ENCODE measurements at regions not wholly inside any gene's neighbourhood (a gene's known extent, or its start where the extent isn't known, plus 50 kb on each side); places are given as distances from the start of the nearest gene placed in this dataset.

GRCh38 chr11:35073691-35074419 is 65.1 kb upstream of the CD44 start:
- WGBS, 2 donors: 74 to 82% methylated on average over 2 of the region's 2 CpGs
- H3K4me3 ChIP-seq (ENCODE audit: low read depth, poor library complexity, severe bottlenecking): no peak overlapping the region
- no peak for DNase-seq (ENCODE audit: low spot score in 2 of 2)
- intact Hi-C loops (cut with DNase I; ENCODE audit: low total_unique reads): no loop called here
- no peak for TF ChIP-seq POLR2A (IDR thresholded peaks at IDR 0.05)
- TF ChIP-seq, protein P1, sequence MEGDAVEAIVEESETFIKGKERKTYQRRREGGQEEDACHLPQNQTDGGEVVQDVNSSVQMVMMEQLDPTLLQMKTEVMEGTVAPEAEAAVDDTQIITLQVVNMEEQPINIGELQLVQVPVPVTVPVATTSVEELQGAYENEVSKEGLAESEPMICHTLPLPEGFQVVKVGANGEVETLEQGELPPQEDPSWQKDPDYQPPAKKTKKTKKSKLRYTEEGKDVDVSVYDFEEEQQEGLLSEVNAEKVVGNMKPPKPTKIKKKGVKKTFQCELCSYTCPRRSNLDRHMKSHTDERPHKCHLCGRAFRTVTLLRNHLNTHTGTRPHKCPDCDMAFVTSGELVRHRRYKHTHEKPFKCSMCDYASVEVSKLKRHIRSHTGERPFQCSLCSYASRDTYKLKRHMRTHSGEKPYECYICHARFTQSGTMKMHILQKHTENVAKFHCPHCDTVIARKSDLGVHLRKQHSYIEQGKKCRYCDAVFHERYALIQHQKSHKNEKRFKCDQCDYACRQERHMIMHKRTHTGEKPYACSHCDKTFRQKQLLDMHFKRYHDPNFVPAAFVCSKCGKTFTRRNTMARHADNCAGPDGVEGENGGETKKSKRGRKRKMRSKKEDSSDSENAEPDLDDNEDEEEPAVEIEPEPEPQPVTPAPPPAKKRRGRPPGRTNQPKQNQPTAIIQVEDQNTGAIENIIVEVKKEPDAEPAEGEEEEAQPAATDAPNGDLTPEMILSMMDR (IDR thresholded peaks at IDR 0.05): no peak

DNA sequence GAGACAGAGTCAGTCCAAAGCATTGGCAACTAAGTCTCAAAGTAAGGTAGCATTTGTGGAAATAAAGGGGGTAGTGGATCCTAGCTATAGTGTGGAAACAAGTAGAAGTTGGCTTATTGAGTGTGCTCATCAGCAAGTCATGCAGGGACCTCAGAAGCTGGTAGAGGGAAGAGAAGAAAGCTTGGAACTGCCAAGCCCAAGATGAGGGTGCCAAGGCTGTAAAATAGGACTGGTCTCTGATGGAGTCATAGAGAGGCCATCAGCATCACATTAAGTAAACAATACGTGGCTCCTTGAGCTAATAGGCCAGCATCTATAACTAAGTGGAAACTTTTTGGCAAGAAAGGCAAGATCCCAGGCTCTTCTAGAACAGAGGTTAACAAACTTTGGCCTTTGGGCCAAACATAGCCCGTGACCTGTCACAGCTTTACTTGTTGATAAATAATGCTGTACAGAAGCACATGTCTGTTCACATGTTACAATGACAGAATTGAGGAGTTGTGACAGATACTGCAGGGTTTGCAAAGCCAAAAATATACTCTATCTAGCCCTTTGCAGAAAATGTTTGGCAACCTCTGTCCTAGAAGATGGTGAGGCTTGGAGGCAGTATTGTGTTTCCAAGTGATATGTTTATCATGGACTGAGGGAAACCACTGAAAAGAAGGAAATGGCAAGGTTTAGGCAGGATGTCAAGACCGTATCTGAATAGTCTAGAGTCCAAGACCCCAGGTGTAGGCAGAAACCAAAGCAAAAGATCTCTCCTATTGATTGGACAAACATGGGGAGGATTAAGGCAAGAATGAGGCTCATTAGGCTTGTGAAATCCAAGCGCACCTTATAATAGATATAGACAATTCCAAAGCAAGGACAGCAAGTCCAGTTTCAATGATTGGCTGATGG is 62.5 kb upstream of the CD44 start:
- WGBS, 2 donors: 68 to 75% methylated on average over 4 of the region's 4 CpGs
- no peak for DNase-seq (ENCODE audit: low spot score in 2 of 2)
- no peak for TF ChIP-seq POLR2A (IDR thresholded peaks at IDR 0.05)
- TF ChIP-seq, protein P1 (IDR thresholded peaks at IDR 0.05): no peak
- H3K4me3 ChIP-seq (ENCODE audit: low read depth, poor library complexity, severe bottlenecking): no peak overlapping the region
- intact Hi-C loops (cut with DNase I; ENCODE audit: low total_unique reads): no loop called here

GRCh38 chr11:35077709-35078469 is 61.1 kb upstream of the CD44 start:
- no peak for TF ChIP-seq POLR2A (IDR thresholded peaks at IDR 0.05)
- TF ChIP-seq, protein P1 (IDR thresholded peaks at IDR 0.05): no peak
- H3K4me3 ChIP-seq (ENCODE audit: low read depth, poor library complexity, severe bottlenecking): no peak overlapping the region
- intact Hi-C loops (cut with DNase I; ENCODE audit: low total_unique reads): no loop called here
- 39 to 54% methylated on average over 5 of the region's 5 CpGs for WGBS, 2 donors
- no peak for DNase-seq (ENCODE audit: low spot score in 2 of 2)

DNA sequence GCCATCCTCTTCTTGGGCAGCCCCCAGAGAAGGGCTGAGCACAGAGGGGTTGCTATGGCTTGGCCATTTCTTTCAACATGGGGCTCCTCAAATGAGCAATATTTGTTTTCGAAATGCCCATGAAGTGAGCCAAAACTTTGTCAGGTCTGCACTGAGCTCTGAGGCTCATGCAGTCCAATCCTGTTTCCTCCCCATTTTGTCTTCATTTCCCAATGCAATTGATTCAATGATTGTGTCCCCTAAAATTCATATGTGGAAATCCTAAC is 60.6 kb upstream of the CD44 start:
- TF ChIP-seq, protein P1 (IDR thresholded peaks at IDR 0.05): no peak
- TF ChIP-seq POLR2A (IDR thresholded peaks at IDR 0.05): no peak
- H3K4me3 ChIP-seq (ENCODE audit: low read depth, poor library complexity, severe bottlenecking): no peak overlapping the region
- 93 to 100% methylated on average over 1 of the region's 1 CpG for WGBS, 2 donors
- intact Hi-C loops (cut with DNase I; ENCODE audit: low total_unique reads): no loop called here
- no peak for DNase-seq (ENCODE audit: low spot score in 2 of 2)

- TF ChIP-seq, protein P1 (IDR thresholded peaks at IDR 0.05): no peak
- no peak for TF ChIP-seq POLR2A (IDR thresholded peaks at IDR 0.05)
- intact Hi-C loops (cut with DNase I; ENCODE audit: low total_unique reads): no loop called here
- WGBS, 2 donors: 53 to 82% methylated on average over 4 of the region's 4 CpGs
- DNase-seq (ENCODE audit: low spot score in 2 of 2): no peak
- no peak overlapping the region for H3K4me3 ChIP-seq (ENCODE audit: low read depth, poor library complexity, severe bottlenecking)
Observed at GRCh38 chr11:35079611-35080010, 59.4 kb upstream of the CD44 start.
